Mucosa of gallbladder (tissue), 1 donor: ENCODE measurements at regions not wholly inside any gene's neighbourhood (a gene's known extent, or its start where the extent isn't known, plus 50 kb on each side); places are given as distances from the start of the nearest gene placed in this dataset.
"Not testable (repeated sequence)": the region's sequence is repeated elsewhere in the genome, so short reads cannot be mapped to it uniquely, and the experiment has no call there.

Experiments
- DNase-seq: peaks from one replicate; pipeline ENCODE4 v3.0.0-alpha.2; 2020; ENCODE audit warnings: low spot score
- donor health status: DM: no; HTN: no; CAD: no.

DNA sequence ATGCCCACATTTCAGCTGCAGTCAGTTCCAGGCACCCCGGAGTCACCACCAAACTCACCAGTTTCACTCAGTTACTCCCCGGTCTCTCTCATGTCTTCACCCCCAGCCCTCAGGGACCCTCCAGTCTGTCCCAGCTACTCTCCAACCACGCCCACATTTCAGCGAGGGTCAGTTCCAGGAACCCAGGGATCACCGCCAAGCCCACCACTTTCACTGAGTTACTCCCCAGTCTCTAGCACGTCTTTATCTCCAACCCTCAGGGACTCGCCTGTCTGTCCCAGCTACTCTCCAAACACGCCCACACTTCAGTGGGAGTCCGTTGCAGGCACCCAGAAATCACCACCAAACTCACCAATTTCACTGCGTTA lies 337.5 kb downstream of the CWH43 start:
- DNase-seq = not testable (repeated sequence)
